GM21619 (cell line): ENCODE measurements at regions not wholly inside any gene's neighbourhood (a gene's known extent, or its start where the extent isn't known, plus 50 kb on each side); places are given as distances from the start of the nearest gene placed in this dataset.
"Not testable (repeated sequence)": the region's sequence is repeated elsewhere in the genome, so short reads cannot be mapped to it uniquely, and the experiment has no call there.

ENCODE experiments used
- ATAC-seq: cut with Tn5 transposase; IDR thresholded peaks from one replicate; pipeline ENCODE4 v1.9.1; 2021; ENCODE audit not compliant: unreplicated experiment

DNA sequence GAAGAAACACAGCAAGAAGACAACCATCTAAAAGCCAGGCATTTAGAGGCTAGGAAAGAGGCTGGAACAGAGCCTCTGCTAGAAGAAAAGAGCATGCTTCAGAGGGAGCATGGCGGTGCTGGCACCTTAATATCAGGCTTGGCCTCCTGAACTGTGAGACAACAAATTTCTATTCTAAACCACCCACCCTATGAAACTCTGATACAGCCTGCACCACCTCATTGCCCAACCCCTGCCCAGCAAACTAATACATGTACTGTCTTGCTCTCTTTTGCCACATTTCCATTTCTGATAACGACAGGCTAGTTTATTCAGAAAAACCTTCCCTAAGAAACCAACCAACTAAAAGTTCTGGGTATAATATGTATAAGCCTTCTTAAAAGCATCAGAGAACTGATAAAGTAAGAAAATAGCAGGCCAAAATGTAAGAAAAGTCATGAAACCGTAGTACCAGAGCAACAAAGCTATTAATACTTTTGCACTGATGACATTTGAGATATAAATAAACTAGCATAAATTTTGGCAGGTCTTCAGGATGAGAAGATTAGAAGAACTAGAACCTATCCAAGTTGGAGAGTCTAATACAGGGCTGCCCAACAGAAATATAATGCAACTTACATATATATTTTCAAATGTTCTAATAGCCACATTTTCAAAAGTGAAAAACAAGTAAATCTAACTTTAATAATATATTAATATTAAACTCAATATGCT lies 184.7 kb upstream of the HSF2 start:
- ATAC-seq = no peak

DNA sequence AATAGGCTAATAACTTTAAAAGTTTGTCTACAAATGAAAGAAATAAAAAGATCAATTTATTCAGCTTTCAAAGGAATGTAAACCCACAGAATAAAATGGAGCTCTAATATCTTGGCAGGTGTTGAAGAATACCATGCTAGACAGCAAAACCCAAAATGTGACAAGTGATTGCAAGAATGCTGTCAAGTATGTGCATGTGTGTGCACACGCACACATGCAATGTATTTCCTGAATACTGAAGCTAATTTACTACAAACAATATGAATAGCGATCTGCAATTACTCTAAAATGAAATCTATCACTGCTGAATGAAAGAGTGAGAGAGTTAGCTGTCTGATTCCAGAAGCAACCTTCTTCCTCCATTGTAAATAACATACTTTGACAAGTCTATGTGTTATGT lies 179.2 kb upstream of the HSF2 start:
- no peak for ATAC-seq

- no peak for ATAC-seq
Measured at GRCh38 chr6:122222761-122223160, 176.7 kb upstream of the HSF2 start.

DNA sequence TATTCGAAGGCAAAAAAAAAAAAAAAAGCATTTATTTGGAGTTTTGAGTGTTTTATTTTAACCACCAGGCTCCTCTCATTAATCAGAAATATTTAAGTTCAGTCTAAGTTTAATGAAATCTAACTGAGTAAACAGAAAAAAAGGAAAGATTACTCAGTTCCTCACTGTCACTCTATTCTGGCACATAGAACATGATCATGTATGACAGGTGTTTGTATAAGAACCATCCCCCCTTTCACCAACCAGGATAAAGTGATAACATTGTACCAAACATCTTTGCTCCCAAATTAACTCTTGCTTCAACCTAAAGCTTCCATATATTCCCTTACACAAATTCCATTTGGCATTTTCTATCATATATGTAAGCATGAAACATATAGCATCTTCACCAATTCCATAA lies 176.2 kb upstream of the HSF2 start:
- ATAC-seq = no peak

- ATAC-seq = no peak
Measured at GRCh38 chr6:122238861-122239260, 160.6 kb upstream of the HSF2 start.

DNA sequence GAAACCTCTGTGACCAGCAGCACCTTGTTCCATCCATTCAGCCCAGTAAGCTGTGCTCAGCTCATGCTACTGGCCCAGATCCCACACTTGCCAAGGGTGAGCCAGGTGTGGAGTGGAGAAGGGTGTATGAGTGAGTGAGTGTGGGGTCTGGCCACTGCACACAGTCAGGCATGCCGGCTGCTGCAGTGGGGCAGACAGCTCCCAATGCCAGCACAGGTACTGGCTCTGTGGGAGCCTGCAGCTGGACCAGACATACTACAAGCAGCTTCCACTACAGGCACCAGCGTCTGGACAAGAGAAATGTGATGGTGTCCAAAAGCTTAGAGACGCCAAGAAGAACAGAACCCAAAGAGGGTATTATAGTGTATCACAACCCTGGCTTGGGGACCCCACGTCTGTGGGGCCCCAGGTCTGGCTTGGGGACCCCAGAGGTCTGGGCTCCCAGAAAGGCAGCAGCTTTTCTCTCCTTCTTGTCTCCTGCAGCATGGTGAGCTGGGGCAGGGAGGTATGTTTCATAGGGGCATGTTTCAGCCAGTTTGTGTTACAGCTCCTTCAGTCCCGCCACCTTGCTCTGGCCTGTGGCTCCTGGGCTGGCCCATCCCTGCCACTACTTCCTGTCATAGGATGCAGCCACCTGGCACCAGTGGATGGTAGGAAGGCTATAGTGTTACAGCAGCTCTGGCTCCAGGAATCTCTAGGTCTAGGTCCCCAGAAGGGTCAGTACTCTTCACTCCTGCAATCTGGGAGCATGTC lies 152.4 kb upstream of the HSF2 start:
- no peak for ATAC-seq

DNA sequence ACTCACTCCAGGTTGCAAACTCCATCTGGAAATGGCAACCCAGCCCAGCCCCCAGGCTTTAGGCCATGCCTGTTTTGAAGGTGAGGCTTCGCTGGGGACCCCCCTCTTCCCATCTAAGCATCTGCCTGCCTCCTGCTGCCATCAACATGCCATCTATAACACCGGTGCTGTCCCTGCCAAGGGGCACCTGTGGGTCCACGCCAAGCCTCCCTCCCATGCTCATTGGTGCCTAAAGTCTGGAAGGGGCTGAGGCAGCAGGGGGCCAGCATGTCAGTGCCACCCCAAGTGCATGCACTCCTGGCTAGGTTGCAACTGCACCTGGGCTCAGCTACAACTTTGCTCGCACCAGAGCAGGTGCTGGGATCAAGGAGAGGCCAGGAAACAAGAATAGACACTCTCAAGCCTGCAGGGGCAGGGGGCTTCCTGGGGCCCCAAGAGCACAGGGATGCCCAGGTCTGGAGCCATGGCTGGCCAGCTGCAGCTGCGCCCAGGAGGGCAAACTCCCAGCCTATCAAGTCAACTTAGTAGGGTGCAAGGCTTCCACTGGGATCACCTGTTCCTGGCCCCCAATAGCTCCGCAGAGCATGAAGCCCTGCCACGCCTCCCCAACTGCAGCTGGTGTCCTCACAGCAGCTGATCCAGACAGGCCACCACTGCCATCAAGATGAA lies 151.3 kb upstream of the HSF2 start:
- no peak for ATAC-seq

GRCh38 chr6:122248844-122249243 lies 150.6 kb upstream of the HSF2 start:
- ATAC-seq = no peak

- no peak for ATAC-seq
Measured at GRCh38 chr6:122258839-122259238, 140.6 kb upstream of the HSF2 start.

DNA sequence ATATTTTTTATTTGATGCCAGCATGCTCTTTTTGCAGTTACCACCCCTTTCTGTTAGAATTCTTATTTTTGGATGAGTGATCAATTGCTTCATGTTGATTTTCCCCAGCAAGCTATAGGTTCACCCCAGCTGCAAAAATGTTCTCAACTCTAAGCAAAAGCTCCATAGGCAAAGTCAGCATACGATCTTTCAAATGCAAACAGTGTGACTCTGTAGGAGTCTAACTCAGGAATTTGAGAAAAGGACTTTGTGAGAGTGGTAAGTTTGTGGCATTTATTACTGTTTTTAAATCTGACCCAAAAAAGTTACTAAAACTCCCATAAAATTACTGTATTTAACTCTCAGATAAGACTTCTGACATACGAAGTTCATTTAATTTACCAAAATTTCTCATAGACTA lies 134.9 kb upstream of the HSF2 start:
- ATAC-seq = no peak

- ATAC-seq = no peak
Measured at GRCh38 chr6:122265755-122266154, 133.7 kb upstream of the HSF2 start.

DNA sequence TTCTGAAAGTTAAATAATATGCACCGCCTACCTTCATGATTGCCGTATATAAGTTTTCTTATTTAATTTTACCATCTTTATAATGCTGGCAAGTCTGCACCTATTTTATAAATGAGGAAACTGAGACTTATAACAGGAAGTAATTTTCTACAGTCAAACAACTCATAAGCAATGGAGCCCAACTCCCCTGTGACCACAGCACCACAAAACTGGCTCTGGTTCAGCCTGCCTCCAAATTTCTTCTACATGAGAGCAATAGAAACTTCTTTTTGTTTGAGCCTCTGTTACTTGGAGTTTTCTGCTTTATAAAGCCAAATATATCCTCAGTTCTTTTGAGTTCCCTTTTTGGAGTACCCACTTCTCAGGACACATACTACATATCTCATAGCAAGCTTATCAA lies 131.1 kb upstream of the HSF2 start:
- no peak for ATAC-seq

DNA sequence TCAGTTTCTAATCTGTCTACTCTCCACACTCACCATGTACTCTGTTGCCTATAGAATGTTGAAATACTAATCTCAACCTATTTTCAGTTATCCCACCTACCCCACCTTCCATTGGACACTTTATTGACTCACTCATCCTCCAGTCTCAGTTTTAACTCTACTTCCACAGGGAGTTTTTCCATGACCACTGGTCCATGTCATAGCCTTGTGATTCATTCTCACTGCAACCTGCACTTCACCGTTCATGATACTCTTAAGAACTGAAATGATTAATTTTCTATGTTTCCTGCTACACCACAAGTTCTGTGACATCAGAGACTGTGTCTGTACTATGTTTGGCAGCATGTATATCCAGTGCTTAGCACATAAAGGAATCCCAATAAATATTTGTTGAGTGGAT lies 122.8 kb upstream of the HSF2 start:
- no peak for ATAC-seq

GRCh38 chr6:122280105-122281021 lies 119.1 kb upstream of the HSF2 start:
- not testable (repeated sequence) for ATAC-seq

DNA sequence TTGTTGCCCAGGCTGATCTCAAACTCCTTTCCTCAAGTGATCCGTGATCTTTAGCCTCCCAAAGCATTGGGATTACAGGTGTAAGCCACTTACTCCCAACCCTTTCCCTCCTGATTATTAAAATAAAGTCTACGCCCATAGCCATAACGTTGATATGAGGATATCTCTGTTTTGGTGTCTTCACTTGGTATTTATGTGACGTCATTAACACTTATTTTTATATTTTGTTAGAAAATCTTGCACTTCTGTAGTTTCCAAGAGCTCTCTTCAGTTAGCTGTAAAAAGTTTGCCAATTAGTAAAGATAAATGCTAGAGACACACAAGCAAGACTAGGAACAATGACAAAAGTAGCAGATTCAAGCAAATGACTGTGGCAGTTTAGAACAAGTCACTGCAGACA lies 115.6 kb upstream of the HSF2 start:
- no peak for ATAC-seq

- ATAC-seq = no peak
Measured at GRCh38 chr6:122284848-122285247, 114.6 kb upstream of the HSF2 start.

GRCh38 chr6:122285292-122285913 lies 114.0 kb upstream of the HSF2 start:
- ATAC-seq = no peak

- no peak for ATAC-seq
Measured at GRCh38 chr6:122286512-122286911, 112.9 kb upstream of the HSF2 start.

DNA sequence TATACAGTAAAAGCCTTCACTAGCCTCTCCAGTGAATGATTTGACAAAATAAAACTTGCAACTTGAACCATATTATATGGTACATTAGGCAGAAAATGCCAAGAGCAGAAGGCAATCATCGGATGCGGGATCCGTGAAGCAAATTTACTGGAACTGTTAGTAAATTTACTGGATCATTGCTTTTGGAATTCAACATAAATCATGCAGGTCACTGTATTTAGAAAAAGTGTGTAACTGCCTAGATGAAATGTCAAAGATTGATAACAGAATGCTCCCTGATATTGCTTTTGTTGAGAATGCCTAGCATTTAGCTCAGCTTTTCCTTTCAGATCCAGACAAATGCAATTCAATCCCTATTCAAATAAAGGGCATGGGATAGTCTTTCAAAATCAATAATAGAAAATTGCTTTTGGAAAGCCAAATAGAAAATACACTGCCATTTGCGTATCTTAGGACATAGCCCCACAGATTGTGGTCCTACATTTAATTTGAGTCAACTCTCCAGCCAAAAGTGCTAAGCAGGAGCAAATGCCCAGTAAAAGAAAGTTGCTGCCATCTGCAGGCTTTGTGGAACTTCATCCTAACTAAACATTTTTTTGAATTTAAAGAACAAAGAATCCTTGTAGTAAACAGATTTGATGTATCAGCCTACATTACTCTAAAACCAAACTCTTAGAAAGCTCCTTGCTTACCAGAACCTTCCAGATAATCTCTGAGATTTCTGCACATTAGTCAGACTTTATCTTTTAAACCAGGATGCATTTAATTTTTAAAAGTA lies 109.5 kb upstream of the HSF2 start:
- no peak for ATAC-seq

GRCh38 chr6:122297010-122297409 lies 102.4 kb upstream of the HSF2 start:
- ATAC-seq = no peak
